ENCODE measurements at regions not wholly inside any gene's neighbourhood (a gene's known extent, or its start where the extent isn't known, plus 50 kb on each side); places are given as distances from the start of the nearest gene placed in this dataset.

DNA sequence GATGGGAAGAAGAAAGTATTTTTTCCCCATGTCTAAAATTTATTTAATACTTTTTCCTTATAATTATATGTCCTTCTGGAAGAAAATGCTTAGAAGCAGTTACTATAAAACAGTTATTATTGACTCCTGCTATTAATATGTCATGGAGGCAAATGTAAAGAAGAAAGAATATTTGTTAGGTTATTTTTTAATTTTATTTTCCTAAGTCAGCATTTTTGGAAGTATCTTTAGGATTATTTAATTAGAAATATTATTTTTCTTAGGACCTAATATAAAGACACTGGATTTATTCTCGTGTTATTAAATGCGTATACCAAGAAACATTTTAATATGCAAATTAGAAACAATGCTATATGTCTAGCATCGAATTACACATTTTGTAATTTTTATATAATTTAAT lies 687.7 kb downstream of the TRAM1L1 start:
- Histone ChIP-seq H3K27me3 (ENCODE audit: insufficient read depth) (no peaks in the 10 kb centered on the region), H3K9me3 (no peaks in the 10 kb centered on the region), H3K27ac (ENCODE audit: low read depth in 2 of 2, low read length in 1 of 2) (no peak overlapping the region), H3K9ac (no peak overlapping the region), H3K9me2 (no peaks in the 10 kb centered on the region), H3K4me1 (ENCODE audit: control insufficient read depth in 1 of 2, insufficient read depth in 2 of 2, low read depth in 1 of 2, low read length in 1 of 2) (no peaks in the 10 kb centered on the region), H2AFZ (ENCODE audit: low read depth) (no peak overlapping the region), H4K20me1 (ENCODE audit: insufficient read depth) (no peaks in the 10 kb centered on the region), H3K36me3 (replicated peaks in 1 of 2; ENCODE audit: control insufficient read depth in 1 of 2, insufficient read depth in 2 of 2, low read length in 1 of 2) (no peaks in the 10 kb centered on the region), H3K79me2 (ENCODE audit: insufficient read depth) (no peaks in the 10 kb centered on the region), H3K4me2 (no peak overlapping the region), H3F3A (replicated peaks; ENCODE audit: insufficient read depth) (no peaks in the 10 kb centered on the region), H3K4me3 (ENCODE audit: low read depth in 2 of 2, low read length in 1 of 2) (no peak overlapping the region)
- ChIA-PET POLR2A (no interaction called here), CTCF (no interaction called here)
- TF ChIP-seq SMC3 (IDR thresholded peaks at IDR 0.05; ENCODE audit: low read depth, low read length) = no peak
- no peak for TF ChIP-seq NRF1 (IDR thresholded peaks at IDR 0.05; ENCODE audit: low read depth, low read length)
- no peak for TF ChIP-seq GATA2 (CRISPR knock-in tag; IDR thresholded peaks at IDR 0.05)
- TF ChIP-seq NFIC (IDR thresholded peaks at IDR 0.05; ENCODE audit: borderline replicate concordance) = no peak
- TF ChIP-seq CHD2 (IDR thresholded peaks at IDR 0.05; ENCODE audit: low read length, partially characterized antibody) = no peak
- no peak for TF ChIP-seq RCOR1 (IDR thresholded peaks at IDR 0.05; ENCODE audit: low read length)
- TF ChIP-seq TCF12 (IDR thresholded peaks at IDR 0.05) = no peak
- no peak for DNase-seq
- WGBS (ENCODE audit: low lambda C conversion rate) = 58% methylated on average over 3 of the region's 3 CpGs

DNA sequence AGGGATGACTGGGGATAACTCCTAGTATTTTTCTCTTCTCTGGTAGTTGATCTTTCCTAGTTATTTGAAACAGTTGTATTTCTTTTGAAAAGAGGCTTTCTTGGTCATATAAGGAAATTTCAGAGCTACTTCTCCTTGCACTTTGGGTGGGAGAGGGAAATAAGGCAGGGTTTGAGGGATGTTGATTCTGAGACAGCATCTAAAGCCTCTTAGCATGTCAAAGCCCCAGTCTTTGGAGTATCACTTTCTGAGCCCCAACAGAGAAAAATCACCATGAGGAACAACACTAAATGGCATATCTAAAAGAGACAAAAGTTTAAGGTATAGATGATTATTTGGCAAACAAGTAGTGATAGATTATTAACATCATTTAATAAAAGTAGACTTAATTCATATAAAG lies 688.1 kb downstream of the TRAM1L1 start:
- DNase-seq = no peak
- Histone ChIP-seq H3K36me3 (replicated peaks in 1 of 2; ENCODE audit: control insufficient read depth in 1 of 2, insufficient read depth in 2 of 2, low read length in 1 of 2) (no peaks in the 10 kb centered on the region), H3K4me3 (ENCODE audit: low read depth in 2 of 2, low read length in 1 of 2) (no peak overlapping the region), H3K9me3 (no peaks in the 10 kb centered on the region), H3F3A (replicated peaks; ENCODE audit: insufficient read depth) (no peaks in the 10 kb centered on the region), H4K20me1 (ENCODE audit: insufficient read depth) (no peaks in the 10 kb centered on the region), H3K79me2 (ENCODE audit: insufficient read depth) (no peaks in the 10 kb centered on the region), H3K4me1 (ENCODE audit: control insufficient read depth in 1 of 2, insufficient read depth in 2 of 2, low read depth in 1 of 2, low read length in 1 of 2) (no peaks in the 10 kb centered on the region), H3K4me2 (no peak overlapping the region), H3K9ac (no peak overlapping the region), H2AFZ (ENCODE audit: low read depth) (no peak overlapping the region), H3K27ac (ENCODE audit: low read depth in 2 of 2, low read length in 1 of 2) (no peak overlapping the region), H3K27me3 (ENCODE audit: insufficient read depth) (no peaks in the 10 kb centered on the region), H3K9me2 (no peaks in the 10 kb centered on the region)
- ChIA-PET CTCF (no interaction called here), POLR2A (no interaction called here)
- TF ChIP-seq GATA2 (CRISPR knock-in tag; IDR thresholded peaks at IDR 0.05) = no peak
- TF ChIP-seq FOXM1 (IDR thresholded peaks at IDR 0.05; ENCODE audit: low read depth) = no peak
- no peak for TF ChIP-seq MXI1 (IDR thresholded peaks at IDR 0.05; ENCODE audit: low read depth, low read length)
- no peak for TF ChIP-seq TEAD4 (IDR thresholded peaks at IDR 0.05; ENCODE audit: borderline replicate concordance, insufficient read depth)
- no peak for TF ChIP-seq RCOR1 (IDR thresholded peaks at IDR 0.05; ENCODE audit: low read length)
- no peak for TF ChIP-seq RAD21 (IDR thresholded peaks at IDR 0.05; ENCODE audit: low read length)
- no peak for TF ChIP-seq FOSL2 (IDR thresholded peaks at IDR 0.05; ENCODE audit: borderline replicate concordance, low read depth)
- TF ChIP-seq TAF1 (IDR thresholded peaks at IDR 0.05; ENCODE audit: borderline replicate concordance, low read depth, low read length) = no peak
- no peak for TF ChIP-seq FOXJ3 (CRISPR knock-in tag; IDR thresholded peaks at IDR 0.05)
- TF ChIP-seq GABPA (IDR thresholded peaks at IDR 0.05; ENCODE audit: low read depth) = no peak
- TF ChIP-seq EZH2phosphoT487 (IDR thresholded peaks at IDR 0.05; ENCODE audit: borderline replicate concordance, low read depth) = no peak
- TF ChIP-seq RFX5 (IDR thresholded peaks at IDR 0.05; ENCODE audit: low read length) = no peak
- no peak for TF ChIP-seq SIN3A (IDR thresholded peaks at IDR 0.05; ENCODE audit: borderline replicate concordance, low read depth, low read length)
- no peak for TF ChIP-seq ELF1 (IDR thresholded peaks at IDR 0.05)
- TF ChIP-seq, protein P1, sequence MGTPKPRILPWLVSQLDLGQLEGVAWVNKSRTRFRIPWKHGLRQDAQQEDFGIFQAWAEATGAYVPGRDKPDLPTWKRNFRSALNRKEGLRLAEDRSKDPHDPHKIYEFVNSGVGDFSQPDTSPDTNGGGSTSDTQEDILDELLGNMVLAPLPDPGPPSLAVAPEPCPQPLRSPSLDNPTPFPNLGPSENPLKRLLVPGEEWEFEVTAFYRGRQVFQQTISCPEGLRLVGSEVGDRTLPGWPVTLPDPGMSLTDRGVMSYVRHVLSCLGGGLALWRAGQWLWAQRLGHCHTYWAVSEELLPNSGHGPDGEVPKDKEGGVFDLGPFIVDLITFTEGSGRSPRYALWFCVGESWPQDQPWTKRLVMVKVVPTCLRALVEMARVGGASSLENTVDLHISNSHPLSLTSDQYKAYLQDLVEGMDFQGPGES (IDR thresholded peaks at IDR 0.05; ENCODE audit: low read depth, low read length) = no peak
- TF ChIP-seq, protein P2, sequence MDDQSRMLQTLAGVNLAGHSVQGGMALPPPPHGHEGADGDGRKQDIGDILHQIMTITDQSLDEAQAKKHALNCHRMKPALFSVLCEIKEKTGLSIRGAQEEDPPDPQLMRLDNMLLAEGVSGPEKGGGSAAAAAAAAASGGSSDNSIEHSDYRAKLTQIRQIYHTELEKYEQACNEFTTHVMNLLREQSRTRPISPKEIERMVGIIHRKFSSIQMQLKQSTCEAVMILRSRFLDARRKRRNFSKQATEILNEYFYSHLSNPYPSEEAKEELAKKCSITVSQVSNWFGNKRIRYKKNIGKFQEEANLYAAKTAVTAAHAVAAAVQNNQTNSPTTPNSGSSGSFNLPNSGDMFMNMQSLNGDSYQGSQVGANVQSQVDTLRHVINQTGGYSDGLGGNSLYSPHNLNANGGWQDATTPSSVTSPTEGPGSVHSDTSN (IDR thresholded peaks at IDR 0.05) = no peak
